ENCODE measurements at regions not wholly inside any gene's neighbourhood (a gene's known extent, or its start where the extent isn't known, plus 50 kb on each side); places are given as distances from the start of the nearest gene placed in this dataset.

GRCh38 chr17:27960183-27960849, 67.2 kb upstream of the LYRM9 start:
- TF ChIP-seq CTCF (IDR thresholded peaks at IDR 0.05) (no peak), POLR2A (IDR thresholded peaks at IDR 0.05) (no peak)
